Esophagus muscularis mucosa (tissue), 3 donors: ENCODE measurements at regions not wholly inside any gene's neighbourhood (a gene's known extent, or its start where the extent isn't known, plus 50 kb on each side); places are given as distances from the start of the nearest gene placed in this dataset.

Experiments
- POLR2A ChIP-seq: fragments of 450-650 bp; IDR thresholded peaks from one replicate; pipeline ENCODE4 v1.6.1; 2017; ENCODE audit warnings: antibody characterized with exemption, moderate library complexity, mild to moderate bottlenecking, low read depth
- TF ChIP-seq, protein P1 (sequence below), 3 experiments: fragments of 200-600 bp in 2 of 3; fragments of 450-650 bp in 1 of 3; sonication (generic) in 2 of 3; IDR thresholded peaks; one replicate each; pipeline ENCODE4 v1.5.1; 2017 to 2019; ENCODE audit warnings: antibody characterized with exemption in 3 of 3, mild to moderate bottlenecking in 2 of 3, moderate library complexity in 1 of 3

DNA sequence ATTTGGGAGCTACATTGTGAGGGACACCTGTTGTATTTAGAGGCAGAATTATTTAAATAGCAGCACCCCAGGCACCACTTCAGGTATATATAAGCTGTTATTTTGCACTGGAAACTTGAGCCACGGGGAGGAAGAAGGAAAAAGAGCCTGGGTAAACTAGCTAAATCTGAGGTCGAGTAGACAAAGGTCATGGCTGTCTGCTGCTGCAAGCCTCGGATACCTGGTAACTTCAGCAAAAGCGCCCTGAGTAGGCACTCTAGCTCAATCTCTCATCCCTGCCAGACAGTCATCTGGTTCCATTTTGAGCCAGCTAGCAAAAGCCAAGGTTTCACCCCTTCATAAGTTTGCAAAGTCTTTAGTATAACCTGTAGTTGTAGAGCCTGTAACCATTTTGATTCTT is 101.9 kb upstream of the ZNF644 start:
- TF ChIP-seq, protein P1, sequence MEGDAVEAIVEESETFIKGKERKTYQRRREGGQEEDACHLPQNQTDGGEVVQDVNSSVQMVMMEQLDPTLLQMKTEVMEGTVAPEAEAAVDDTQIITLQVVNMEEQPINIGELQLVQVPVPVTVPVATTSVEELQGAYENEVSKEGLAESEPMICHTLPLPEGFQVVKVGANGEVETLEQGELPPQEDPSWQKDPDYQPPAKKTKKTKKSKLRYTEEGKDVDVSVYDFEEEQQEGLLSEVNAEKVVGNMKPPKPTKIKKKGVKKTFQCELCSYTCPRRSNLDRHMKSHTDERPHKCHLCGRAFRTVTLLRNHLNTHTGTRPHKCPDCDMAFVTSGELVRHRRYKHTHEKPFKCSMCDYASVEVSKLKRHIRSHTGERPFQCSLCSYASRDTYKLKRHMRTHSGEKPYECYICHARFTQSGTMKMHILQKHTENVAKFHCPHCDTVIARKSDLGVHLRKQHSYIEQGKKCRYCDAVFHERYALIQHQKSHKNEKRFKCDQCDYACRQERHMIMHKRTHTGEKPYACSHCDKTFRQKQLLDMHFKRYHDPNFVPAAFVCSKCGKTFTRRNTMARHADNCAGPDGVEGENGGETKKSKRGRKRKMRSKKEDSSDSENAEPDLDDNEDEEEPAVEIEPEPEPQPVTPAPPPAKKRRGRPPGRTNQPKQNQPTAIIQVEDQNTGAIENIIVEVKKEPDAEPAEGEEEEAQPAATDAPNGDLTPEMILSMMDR (IDR thresholded peaks at IDR 0.05): no peak
- TF ChIP-seq POLR2A: no peak
